ENCODE measurements at regions not wholly inside any gene's neighbourhood (a gene's known extent, or its start where the extent isn't known, plus 50 kb on each side); places are given as distances from the start of the nearest gene placed in this dataset.

GRCh38 chr20:58056021-58056591 is 172.3 kb downstream of the ANKRD60 start:
- ATAC-seq (replicated peaks in 1 of 2), result no peak
- peaks cover 0 to 4% of the 10 kb centered on the region in 2 donors for H3K9me3 Mint-ChIP-seq
- H3K27me3 Mint-ChIP-seq (ENCODE audit: low read depth), result peaks cover 50% of the 10 kb centered on the region
- H3K36me3 Mint-ChIP-seq (ENCODE audit: insufficient read depth in 2 of 2), result peaks cover 0 to 2% of the 10 kb centered on the region in 2 donors
- H3K27ac Mint-ChIP-seq, result no peak overlapping the region
- no peaks in the 10 kb centered on the region for H3K4me1 Mint-ChIP-seq (ENCODE audit: low read depth)
- DNase-seq, result no peak
- no peak overlapping the region for H3K4me3 Mint-ChIP-seq

DNA sequence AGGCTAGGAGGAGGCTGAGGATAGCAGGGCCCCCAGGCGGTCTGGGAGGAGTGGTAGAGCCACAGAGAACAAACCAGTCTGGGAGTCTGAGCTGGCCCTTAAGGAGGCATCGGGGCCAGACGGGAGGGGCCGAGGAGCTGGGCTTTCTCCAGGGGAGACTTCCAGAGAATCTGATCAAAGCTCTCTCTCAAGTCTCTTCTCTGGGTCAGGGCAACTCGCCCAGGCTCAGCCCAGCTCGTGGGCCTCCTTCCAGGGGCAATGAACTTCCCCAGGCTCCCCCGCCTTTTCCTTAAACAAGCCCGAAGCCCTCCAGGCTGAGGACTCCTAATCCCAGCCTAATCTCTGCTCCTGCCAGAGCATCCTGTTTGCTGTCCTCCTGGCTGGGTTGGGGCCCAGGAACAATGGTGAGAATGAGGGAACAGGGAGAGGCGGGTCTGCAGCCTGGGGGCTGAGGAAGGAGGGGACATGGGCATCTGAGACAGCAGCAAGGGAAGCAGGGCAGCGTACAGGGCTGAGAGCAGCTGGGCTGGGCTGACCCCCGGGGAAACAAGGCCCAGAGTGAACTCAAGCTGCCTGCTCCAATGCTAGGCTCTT is 173.6 kb downstream of the ANKRD60 start:
- H3K27ac Mint-ChIP-seq, result no peak overlapping the region
- peaks cover 48% of the 10 kb centered on the region for H3K27me3 Mint-ChIP-seq (ENCODE audit: low read depth)
- no peak for DNase-seq
- no peak overlapping the region for H3K4me3 Mint-ChIP-seq
- ATAC-seq (replicated peaks in 1 of 2), result no peak
- H3K4me1 Mint-ChIP-seq (ENCODE audit: low read depth), result no peaks in the 10 kb centered on the region
- H3K9me3 Mint-ChIP-seq, result peaks cover 0 to 6% of the 10 kb centered on the region in 2 donors
- H3K36me3 Mint-ChIP-seq (ENCODE audit: insufficient read depth in 2 of 2), result peaks cover 0 to 3% of the 10 kb centered on the region in 2 donors

GRCh38 chr20:58054082-58054779 is 174.2 kb downstream of the ANKRD60 start:
- ATAC-seq (replicated peaks in 1 of 2) (no peak), DNase-seq (no peak)
- H3K4me3 Mint-ChIP-seq, result no peak overlapping the region
- H3K36me3 Mint-ChIP-seq (ENCODE audit: insufficient read depth in 2 of 2), result peaks cover 0 to 3% of the 10 kb centered on the region in 2 donors
- peaks cover 42% of the 10 kb centered on the region for H3K27me3 Mint-ChIP-seq (ENCODE audit: low read depth)
- H3K27ac Mint-ChIP-seq, result no peak overlapping the region
- H3K9me3 Mint-ChIP-seq, result peaks cover 0 to 6% of the 10 kb centered on the region in 2 donors
- no peaks in the 10 kb centered on the region for H3K4me1 Mint-ChIP-seq (ENCODE audit: low read depth)

DNA sequence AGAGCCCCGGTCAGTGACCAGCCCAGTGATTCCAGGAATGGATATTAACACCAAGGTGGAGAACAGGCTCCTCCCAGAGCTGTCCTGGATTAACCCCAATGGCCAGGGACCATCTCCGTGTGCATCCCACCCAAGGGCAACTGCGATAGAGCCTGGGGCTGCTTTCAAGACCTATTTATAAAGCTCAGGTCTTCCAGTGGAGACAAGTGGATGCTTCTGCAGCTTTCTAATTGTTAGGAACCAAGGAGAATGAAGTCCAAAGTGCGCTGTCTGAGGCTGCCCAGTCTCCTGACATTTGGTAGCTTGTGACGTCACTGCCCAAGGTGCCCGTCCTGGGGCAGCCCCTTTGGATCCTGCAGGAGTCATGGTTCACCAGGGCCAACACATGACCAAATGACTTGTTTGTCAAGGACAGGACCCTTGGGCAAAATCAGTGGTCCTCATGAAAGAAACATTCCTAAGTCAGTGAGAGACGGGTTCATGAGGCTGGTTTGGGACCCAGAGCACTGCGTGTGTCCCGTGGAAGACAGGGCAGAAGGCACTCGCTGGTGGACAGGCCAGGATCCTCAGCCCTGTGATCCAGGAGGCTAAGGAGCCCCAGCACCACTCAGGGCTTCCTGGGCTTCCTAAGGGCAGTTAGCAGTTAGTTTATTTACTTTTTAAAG is 174.9 kb downstream of the ANKRD60 start:
- no peak overlapping the region for H3K27ac Mint-ChIP-seq
- ATAC-seq (replicated peaks in 1 of 2), result no peak
- no peak overlapping the region for H3K4me3 Mint-ChIP-seq
- H3K4me1 Mint-ChIP-seq (ENCODE audit: low read depth), result no peaks in the 10 kb centered on the region
- H3K27me3 Mint-ChIP-seq (ENCODE audit: low read depth), result peaks cover 35% of the 10 kb centered on the region
- DNase-seq, result no peak
- peaks cover 0 to 3% of the 10 kb centered on the region in 2 donors for H3K36me3 Mint-ChIP-seq (ENCODE audit: insufficient read depth in 2 of 2)
- H3K9me3 Mint-ChIP-seq, result peaks cover 0 to 6% of the 10 kb centered on the region in 2 donors

- Mint-ChIP-seq H3K27ac (no peak overlapping the region), H3K4me1 (ENCODE audit: low read depth) (no peaks in the 10 kb centered on the region), H3K4me3 (no peak overlapping the region), H3K27me3 (ENCODE audit: low read depth) (peaks cover 17% of the 10 kb centered on the region), H3K36me3 (ENCODE audit: insufficient read depth in 2 of 2) (peaks cover 0 to 3% of the 10 kb centered on the region in 2 donors), H3K9me3 (peaks cover 0 to 6% of the 10 kb centered on the region in 2 donors)
- DNase-seq (no peak), ATAC-seq (replicated peaks in 1 of 2) (no peak)
These were observed 177.1 kb downstream of the ANKRD60 start for GRCh38 chr20:58051367-58051766.

DNA sequence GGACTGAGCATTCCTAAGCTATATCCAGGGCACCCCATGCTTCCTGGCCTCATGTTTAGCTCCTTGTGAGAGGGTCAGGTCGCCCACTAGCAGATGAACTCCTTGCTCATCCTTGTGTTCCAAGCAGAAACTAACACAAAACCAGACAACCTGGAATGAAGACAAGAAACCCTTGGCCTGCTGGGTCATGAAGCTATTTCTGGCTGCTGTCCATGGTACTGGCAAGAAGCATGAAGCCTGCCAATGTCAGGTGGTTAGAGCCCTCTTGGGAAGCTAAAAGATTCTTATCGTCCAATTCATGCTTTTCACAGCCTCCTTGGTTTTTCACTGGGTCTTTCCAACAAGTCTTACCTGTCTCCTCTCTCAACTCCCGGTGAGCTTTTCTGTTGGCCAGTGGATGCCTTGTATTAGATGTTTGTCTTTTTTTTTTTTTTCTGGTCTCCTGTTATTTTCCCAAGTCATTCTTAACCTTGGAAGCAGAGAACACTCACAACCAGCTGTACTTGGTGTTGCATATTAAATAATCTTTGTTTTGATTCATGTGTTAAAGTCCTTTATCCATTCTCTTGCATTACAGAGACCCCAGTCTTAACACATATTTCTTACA is 180.3 kb downstream of the ANKRD60 start:
- no peak for DNase-seq
- Mint-ChIP-seq H3K27ac (no peak overlapping the region), H3K4me3 (no peak overlapping the region)

DNA sequence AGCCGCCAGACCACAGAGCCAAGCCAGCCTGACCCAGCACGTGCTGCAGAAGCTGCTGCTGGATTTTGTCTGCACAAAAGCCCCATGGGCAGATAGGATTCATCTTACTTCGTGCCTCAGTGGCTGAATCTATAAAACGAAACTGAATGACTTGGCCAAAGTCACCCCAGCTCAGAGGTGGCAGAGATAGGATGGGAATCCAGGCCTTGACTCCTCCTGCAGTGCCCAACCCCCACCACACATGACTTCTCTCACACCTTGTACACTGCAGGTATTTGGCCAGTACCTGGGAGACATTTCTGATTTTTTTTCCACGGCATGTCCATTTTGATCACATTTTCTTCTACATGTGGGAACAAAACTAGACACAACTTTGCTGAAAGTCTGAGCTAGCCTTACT is 182.1 kb downstream of the ANKRD60 start:
- H3K4me3 Mint-ChIP-seq, result no peak overlapping the region
- peaks cover 0 to 2% of the 10 kb centered on the region in 2 donors for H3K9me3 Mint-ChIP-seq
- ATAC-seq (replicated peaks in 1 of 2), result no peak
- no peaks in the 10 kb centered on the region for H3K4me1 Mint-ChIP-seq (ENCODE audit: low read depth)
- peaks cover 23% of the 10 kb centered on the region for H3K27me3 Mint-ChIP-seq (ENCODE audit: low read depth)
- no peak overlapping the region for H3K27ac Mint-ChIP-seq
- peaks cover 0 to 3% of the 10 kb centered on the region in 2 donors for H3K36me3 Mint-ChIP-seq (ENCODE audit: insufficient read depth in 2 of 2)
- DNase-seq, result no peak

More for the DNA sequence above, 180.3 kb downstream of the ANKRD60 start:
- peaks cover 0 to 3% of the 10 kb centered on the region in 2 donors for H3K36me3 Mint-ChIP-seq (ENCODE audit: insufficient read depth in 2 of 2)
- ATAC-seq (replicated peaks in 1 of 2), result no peak
- H3K4me1 Mint-ChIP-seq (ENCODE audit: low read depth), result no peaks in the 10 kb centered on the region
- H3K9me3 Mint-ChIP-seq, result peaks cover 0 to 6% of the 10 kb centered on the region in 2 donors
- peaks cover 18% of the 10 kb centered on the region for H3K27me3 Mint-ChIP-seq (ENCODE audit: low read depth)

- Mint-ChIP-seq H3K27ac (no peak overlapping the region), H3K4me1 (ENCODE audit: low read depth) (no peaks in the 10 kb centered on the region), H3K4me3 (no peak overlapping the region), H3K36me3 (ENCODE audit: insufficient read depth in 2 of 2) (no peaks in the 10 kb centered on the region), H3K27me3 (ENCODE audit: low read depth) (peaks cover 26% of the 10 kb centered on the region), H3K9me3 (peaks cover 0 to 2% of the 10 kb centered on the region in 2 donors)
- DNase-seq, result no peak
- ATAC-seq (replicated peaks in 1 of 2), result no peak
These were observed 182.9 kb downstream of the ANKRD60 start for GRCh38 chr20:58045579-58045978.

GRCh38 chr20:58044931-58045555 is 183.4 kb downstream of the ANKRD60 start:
- Mint-ChIP-seq H3K27me3 (ENCODE audit: low read depth) (peaks cover 26% of the 10 kb centered on the region), H3K36me3 (ENCODE audit: insufficient read depth in 2 of 2) (no peaks in the 10 kb centered on the region), H3K4me1 (ENCODE audit: low read depth) (no peaks in the 10 kb centered on the region), H3K27ac (no peak overlapping the region), H3K9me3 (no peaks in the 10 kb centered on the region), H3K4me3 (no peak overlapping the region)
- ATAC-seq (replicated peaks in 1 of 2) (no peak), DNase-seq (no peak)

- Mint-ChIP-seq H3K27ac (no peak overlapping the region), H3K4me3 (no peak overlapping the region), H3K9me3 (no peaks in the 10 kb centered on the region), H3K27me3 (ENCODE audit: low read depth) (peaks cover 26% of the 10 kb centered on the region), H3K4me1 (ENCODE audit: low read depth) (no peaks in the 10 kb centered on the region), H3K36me3 (ENCODE audit: insufficient read depth in 2 of 2) (no peaks in the 10 kb centered on the region)
- DNase-seq (no peak), ATAC-seq (replicated peaks in 1 of 2) (no peak)
These were observed 184.2 kb downstream of the ANKRD60 start for GRCh38 chr20:58044286-58044685.

DNA sequence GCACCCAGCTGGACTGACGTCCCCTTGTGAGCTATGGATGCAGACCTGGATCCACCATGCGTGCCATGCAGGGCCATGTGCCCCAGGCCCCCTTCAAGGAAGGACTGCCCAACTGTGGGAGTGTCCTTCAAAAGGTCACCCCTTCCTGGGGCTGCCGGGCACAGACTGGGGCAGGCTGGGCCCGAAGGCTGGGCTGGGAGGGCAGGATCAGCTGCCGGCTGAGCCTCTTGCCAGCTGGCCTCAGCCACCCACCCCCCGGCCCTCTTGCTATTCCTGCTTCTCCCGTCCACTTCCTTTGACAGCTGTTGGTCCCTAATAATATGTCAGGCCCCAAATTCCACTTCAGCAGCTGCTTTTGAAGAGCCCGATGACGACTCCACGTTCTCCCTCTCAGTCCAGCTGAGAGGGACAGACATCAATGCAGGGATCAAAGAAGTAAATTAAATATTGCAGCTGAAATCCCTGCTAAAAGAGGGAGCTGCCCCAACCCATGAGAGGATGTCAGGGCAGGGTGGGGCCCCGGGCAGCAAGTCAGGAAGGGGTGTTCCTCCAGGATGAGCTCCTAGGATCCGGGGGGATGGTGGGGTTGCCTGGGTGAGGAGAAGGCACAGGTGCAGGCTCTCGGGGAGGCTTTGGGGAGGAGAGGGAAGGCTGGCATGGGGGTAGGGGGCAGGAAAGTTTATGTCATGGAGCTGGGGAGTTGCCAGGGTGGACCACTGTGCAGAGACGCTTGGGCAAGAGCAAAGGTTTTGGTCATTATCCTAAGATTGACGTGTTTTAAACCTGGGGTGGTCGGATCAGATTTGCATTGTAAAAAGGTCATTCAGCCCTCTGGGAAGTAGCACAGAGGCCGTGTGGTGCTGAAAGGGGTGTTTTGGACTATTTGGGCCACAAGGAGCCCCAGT is 185.0 kb downstream of the ANKRD60 start:
- no peak for ATAC-seq (replicated peaks in 1 of 2)
- H3K9me3 Mint-ChIP-seq, result no peaks in the 10 kb centered on the region
- DNase-seq, result no peak

GRCh38 chr20:58042591-58042990 is 185.9 kb downstream of the ANKRD60 start:
- ATAC-seq (replicated peaks in 1 of 2) (no peak), DNase-seq (no peak)
- Mint-ChIP-seq H3K27me3 (ENCODE audit: low read depth) (peaks cover 26% of the 10 kb centered on the region), H3K4me1 (ENCODE audit: low read depth) (no peaks in the 10 kb centered on the region), H3K9me3 (no peaks in the 10 kb centered on the region), H3K4me3 (no peak overlapping the region), H3K27ac (no peak overlapping the region), H3K36me3 (ENCODE audit: insufficient read depth in 2 of 2) (no peaks in the 10 kb centered on the region)

More for the DNA sequence above, 185.0 kb downstream of the ANKRD60 start:
- Mint-ChIP-seq H3K36me3 (ENCODE audit: insufficient read depth in 2 of 2) (no peaks in the 10 kb centered on the region), H3K4me1 (ENCODE audit: low read depth) (no peaks in the 10 kb centered on the region), H3K4me3 (no peak overlapping the region), H3K27me3 (ENCODE audit: low read depth) (peaks cover 26% of the 10 kb centered on the region), H3K27ac (no peak overlapping the region)

Data from activated T-cell treated with anti-CD3 and anti-CD28 coated beads, Interleukin-2, amount 50 U/mL, for 72 hours (primary cell).